Stomach (tissue), 4 donors: ENCODE measurements at regions not wholly inside any gene's neighbourhood (a gene's known extent, or its start where the extent isn't known, plus 50 kb on each side); places are given as distances from the start of the nearest gene placed in this dataset.

Experiments
- CTCF ChIP-seq, 7 experiments: fragments of 450-650 bp in 4 of 7; fragments of 200-600 bp in 3 of 7; sonication (generic) in 3 of 7; IDR thresholded peaks; one replicate each; pipeline ENCODE4 v1.5.1; 2016 to 2019; ENCODE audit warnings: antibody characterized with exemption in 7 of 7, control low read depth in 2 of 7, mild to moderate bottlenecking in 1 of 7
- EP300 ChIP-seq: sonication (generic); formaldehyde crosslinking; IDR thresholded peaks from one replicate; pipeline ENCODE4 v1.6.1; 2017; ENCODE audit warnings: antibody characterized with exemption
- POLR2AphosphoS5 ChIP-seq, 3 donors: sonication (generic); formaldehyde crosslinking; IDR thresholded peaks; one replicate each; pipeline ENCODE4 v1.6.1; 2016; ENCODE audit warnings: antibody characterized with exemption in 3 of 3

- no peak for TF ChIP-seq CTCF (IDR thresholded peaks at IDR 0.05)
- TF ChIP-seq EP300 = no peak
- TF ChIP-seq POLR2AphosphoS5 (IDR thresholded peaks at IDR 0.05) = no peak
Observed at GRCh38 chr2:109998-110397, 63.7 kb upstream of the FAM110C start.
